GM18519 (cell line): ENCODE measurements at regions not wholly inside any gene's neighbourhood (a gene's known extent, or its start where the extent isn't known, plus 50 kb on each side); places are given as distances from the start of the nearest gene placed in this dataset.
"Not testable (repeated sequence)": the region's sequence is repeated elsewhere in the genome, so short reads cannot be mapped to it uniquely, and the experiment has no call there.

Source experiments
- ATAC-seq: cut with Tn5 transposase; IDR thresholded peaks from one replicate; pipeline ENCODE4 v1.9.1; 2021; ENCODE audit warnings: mild to moderate bottlenecking, moderate library complexity; ENCODE audit not compliant: unreplicated experiment, low FRiP score

DNA sequence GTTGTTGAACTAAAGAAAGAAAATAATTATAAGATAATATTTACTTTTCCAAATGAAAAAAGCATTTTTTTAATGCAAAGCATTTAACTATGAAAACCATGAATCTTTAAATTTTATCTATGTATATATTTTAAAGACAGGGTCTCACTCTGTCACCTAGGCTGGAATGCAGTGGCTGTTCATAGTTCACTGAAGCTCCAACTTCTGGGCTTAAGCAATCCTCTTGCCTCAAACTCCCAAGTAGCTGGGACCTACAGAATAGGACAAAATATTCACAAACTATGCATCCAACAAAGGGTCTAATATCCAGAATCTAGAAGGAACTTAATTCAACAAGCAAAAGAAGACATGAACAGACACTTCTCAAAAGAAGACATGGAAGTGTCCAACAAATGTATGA is 55.9 kb upstream of the ALB start:
- no peak for ATAC-seq

DNA sequence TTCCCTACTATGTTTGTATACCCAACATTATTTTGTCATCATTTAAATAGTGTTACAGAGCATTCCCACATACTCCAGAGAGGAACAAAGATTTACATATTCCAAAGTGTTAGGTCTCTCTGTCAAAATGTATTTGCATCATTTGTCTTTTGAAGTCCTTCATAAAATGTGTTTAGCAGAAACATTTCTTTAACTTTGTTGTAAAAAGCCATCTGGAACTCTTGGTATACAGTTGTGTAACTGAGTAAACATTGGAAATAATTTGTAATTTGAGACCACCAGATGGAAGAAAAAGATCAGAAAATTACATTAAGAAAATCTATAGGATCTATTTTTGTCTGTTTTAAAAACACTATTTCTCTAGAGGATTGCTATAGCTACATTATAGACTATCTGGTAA is 56.6 kb upstream of the ALB start:
- ATAC-seq, result no peak

DNA sequence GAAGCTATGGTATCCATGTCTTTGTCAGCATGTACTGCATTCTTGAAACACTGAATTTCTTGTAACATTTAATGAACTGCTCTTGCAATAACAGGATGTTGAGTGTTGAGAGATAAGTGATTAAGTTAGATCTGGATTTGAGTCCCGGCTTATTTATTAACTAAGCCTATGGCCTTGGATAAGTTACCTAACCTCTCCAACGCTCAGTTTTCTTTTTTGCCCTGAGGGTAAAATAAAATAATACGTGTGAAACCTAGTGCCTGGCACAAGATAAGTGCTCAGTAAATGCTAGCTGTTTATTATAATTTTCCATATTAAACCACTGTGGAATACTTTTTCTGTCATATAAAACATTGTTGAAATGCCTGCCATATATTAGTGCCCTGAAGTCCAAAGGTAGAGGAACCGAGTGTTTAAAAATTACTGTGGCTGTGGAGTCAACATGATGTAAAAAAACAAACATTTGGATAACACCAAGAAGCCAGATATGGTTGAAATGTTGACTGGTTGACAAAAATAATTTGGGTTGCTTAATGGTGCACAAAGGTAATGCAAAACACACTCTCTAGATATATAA is 58.6 kb upstream of the ALB start:
- no peak for ATAC-seq

DNA sequence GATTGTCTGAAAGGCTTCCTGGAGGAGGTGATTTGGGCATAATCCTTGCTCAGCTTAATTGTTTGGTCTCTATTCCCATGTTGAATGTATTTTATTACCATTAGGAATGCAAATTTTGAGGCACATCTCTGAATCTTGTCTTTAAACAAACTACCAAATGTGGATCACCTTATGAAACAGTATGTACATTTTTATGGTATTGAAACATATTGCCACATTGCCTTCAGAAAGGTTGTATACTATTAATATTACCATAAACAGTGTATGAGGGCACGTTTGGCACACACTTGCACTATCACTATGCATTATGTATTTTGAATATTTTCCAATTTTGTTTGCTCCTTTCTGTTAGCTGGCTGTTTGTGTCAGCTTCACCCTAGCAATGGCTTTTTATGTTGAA is 60.0 kb upstream of the ALB start:
- ATAC-seq, result no peak

DNA sequence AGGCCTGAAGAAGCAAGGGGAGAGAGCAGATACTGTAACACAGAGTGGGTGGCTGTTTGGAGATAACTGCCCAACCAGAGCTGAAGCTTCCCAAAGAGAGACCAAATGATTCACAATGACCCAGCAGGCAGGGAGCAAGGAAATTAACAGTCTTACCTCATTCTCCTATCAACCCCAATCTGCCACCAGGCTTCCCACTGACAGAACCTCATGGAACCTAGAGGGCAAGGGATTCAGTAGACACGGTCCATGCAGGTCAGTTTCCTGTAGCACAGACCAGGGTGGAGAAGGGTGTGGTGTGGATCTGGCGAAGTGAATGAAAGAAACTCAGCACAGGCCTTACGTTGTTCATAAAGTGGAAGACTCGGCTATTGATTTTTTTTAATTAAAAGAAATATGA is 60.7 kb upstream of the ALB start:
- no peak for ATAC-seq

DNA sequence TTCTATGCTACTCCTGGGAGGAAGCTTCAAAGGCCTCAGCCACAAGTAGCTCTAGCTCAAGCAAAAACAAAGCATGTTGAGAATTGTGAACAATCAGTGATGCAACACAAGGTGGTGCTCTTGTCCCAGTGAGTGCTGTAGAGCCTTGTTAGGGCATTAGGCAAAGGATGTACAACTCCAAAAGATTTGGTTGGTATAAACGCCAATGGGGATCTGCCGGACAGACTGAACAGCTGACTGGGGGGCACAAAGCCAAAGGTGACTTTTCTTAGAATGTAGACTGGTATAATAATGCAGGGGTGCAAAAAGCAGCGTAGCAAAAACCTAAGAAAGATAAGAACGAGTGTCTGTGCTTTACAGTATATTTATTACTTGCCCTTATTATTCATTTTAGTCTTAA is 62.6 kb upstream of the ALB start:
- peak; percentile 59 for ATAC-seq

DNA sequence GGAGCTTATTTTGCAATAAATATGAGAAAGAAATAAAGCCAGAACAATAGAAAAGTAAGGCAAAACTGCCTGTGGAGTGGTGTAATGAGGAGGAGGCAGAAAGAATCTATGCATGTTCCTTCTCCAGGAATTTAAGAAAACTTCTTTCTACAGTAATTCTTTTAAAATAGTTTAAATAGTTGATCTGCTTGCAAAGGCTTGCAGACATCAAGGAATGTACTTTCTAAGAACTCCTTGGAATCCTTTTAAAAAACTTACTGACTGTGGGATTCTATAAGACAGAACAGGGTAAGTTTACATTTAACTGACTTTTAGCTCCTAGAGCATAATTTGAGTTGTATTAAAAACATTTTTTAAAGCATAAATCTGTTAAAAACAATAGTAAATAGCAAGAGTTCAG is 63.2 kb upstream of the ALB start:
- ATAC-seq, result no peak

DNA sequence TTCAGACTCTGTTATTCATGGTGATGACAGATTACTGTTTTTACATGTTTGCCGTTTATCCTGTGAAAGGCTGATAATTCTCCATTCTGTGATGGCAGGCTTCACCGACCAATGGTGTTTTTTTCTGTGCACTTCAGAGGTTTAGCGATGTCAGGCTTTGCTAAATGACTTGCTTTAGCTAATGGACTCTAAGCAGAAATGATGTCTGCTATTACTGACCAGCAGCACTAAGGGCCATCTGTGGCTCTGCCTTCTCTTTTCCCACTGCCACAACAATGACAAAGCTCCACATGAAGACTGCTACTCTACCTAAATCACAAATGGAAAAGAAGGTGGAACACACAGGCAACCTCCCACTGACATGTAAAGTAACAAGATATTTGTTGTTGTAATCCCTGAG is 68.4 kb upstream of the ALB start:
- no peak for ATAC-seq

DNA sequence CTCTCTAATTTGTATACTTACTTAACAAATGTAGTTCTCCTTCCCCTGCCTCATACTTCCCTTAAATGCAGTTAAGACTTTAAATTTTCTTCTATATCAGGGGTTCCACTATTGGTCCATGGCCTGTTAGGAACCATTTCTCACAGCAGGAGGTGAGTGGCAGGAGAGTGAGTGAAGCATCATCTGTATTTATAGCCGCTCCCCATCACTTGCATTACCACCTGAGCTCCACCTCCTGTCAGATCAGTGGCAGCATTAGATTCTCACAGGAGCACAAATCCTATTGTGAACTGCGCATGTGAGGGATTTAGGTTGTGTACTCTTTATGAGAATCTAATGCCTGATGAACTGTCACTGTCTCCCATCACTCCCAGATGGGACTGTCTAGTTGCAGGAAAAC is 72.1 kb upstream of the ALB start:
- not testable (repeated sequence) for ATAC-seq

DNA sequence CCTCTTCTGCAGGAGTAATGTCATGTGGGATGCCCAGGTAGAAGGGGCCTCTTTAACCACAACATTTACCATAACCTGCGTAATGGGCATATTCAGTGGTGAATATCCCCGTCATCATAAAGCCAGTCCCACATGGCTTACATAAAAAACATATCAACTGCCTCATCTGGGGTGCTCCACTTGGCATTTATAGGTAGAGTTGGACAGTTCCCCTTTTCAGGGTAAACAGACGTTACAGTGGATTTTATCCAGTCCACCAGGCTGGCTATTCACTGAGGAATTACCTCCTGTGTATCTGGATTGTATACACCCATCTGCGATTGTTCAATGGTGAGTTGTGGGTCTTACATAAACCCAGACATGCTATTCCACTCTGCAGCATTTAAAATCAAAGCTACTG is 70.7 kb upstream of the ANKRD17 start:
- no peak for ATAC-seq

DNA sequence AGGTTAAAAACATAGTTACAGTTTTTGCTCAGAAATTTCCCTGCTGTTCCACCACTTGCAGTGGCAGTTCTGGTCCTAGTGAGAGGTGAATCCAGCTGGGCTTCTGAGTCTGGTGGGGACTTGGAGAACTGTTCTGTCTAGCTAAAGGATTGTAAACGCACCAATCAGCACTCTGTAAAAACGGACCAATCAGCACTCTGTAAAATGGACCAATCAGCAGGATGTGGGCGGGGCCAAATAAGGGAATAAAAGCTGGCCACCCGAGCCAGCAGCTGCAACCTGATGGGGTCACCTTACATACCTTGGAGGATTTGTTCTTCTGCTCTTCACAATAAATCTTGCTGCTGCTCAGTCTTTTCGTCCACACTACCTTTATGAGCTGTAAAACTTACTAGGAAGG is 67.2 kb upstream of the ANKRD17 start:
- not testable (repeated sequence) for ATAC-seq

DNA sequence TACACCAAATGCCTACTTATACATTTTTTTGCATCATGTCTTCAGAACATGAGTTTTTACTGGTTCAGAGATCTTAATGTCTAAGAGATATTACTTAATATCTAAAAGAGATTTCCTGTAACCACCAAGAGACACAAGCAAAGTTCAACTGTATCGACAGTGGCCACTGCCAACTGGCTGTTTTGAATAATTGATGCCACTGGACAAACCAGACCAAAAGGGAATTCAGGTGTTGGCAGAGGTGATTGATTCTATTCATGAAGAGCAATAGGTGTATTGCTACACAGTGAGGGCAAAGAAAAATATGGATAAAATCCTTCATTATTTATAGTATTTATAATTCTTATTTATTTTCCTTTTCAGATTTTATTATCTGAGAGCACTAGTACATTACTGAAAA is 58.5 kb upstream of the ANKRD17 start:
- no peak for ATAC-seq

DNA sequence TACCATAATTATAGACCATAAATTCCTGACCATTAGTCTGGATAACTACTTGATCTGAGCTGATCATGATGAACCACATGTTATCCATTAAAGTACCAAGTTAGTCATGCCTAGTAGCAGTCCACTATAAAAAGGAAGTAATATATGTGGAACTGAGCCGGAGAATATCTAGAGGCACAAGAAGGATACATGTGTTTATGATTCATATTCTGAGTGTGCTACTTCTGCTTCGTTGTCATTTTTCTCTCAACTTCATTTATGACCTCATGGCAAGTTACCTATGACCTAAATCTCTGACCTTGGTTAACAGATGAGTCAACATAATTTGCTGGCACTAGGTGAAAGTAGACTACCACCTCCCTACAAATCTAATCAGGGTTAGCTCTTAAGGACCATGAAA is 56.5 kb upstream of the ANKRD17 start:
- ATAC-seq, result no peak

DNA sequence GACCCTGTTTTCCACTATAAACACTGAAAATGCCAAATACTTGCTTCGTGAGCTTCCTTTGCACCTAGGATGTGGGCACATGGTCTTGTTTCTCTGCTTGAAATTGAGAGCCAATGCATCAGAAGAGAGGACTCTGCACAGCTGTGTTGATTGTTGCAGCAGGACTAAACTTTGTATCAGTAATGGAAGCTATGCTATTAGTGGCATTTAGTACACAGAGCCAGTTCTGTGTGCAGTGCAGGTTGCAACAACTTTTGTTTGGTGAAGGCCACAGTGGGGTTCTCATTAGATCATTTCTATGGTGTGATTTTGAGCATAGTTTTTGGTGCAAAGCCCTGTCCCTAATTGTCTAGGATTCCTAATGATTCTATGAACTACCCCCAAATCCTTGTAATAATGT is 54.4 kb upstream of the ANKRD17 start:
- no peak for ATAC-seq

DNA sequence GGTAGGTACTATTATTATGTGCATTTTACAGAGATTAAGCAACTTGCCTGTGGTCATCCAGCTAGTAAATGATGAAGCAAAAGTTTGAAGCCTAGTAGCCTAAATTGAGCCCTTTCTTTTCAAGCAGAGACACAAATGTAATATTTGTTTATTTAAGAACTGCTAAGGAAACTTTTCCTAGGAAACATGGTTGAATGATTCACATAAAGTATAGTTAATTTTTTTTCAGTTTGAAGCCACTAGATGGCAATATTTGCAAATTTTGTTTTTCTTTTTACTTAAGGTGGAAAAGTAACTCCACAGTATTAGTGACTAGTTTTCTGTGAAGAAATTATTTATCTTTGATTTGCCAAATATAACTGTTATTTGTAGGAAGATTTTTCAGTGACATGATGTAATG is 52.8 kb upstream of the ANKRD17 start:
- ATAC-seq, result no peak

DNA sequence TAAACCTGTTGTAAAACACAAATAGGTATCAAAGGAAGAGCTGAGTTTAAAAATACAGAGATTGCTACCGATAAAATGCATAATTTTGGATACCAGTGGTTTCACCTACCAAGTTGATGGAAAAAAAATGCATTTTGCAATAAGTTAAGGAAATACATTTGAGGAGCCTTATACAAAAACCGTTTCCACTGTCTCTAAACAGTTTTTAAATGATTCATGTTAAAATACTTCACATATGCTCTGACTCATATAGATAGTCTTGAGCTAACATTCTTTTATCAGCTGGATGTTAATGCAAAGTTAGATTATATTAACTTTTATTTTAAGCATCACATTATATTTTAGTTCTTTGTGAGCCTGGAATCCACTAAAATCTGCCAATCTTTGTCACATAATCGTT is 50.6 kb upstream of the ANKRD17 start:
- no peak for ATAC-seq
